Peyer's patch (tissue), 4 donors: ENCODE measurements at regions not wholly inside any gene's neighbourhood (a gene's known extent, or its start where the extent isn't known, plus 50 kb on each side); places are given as distances from the start of the nearest gene placed in this dataset.

Experiments
- POLR2A ChIP-seq, 2 donors: fragments of 450-650 bp; IDR thresholded peaks; one replicate each; pipeline ENCODE4 v1.5.1; 2017; ENCODE audit warnings: antibody characterized with exemption in 2 of 2, mild to moderate bottlenecking in 2 of 2, moderate library complexity in 2 of 2
- TF ChIP-seq, protein P1 (sequence below), 6 experiments: fragments of 450-650 bp in 4 of 6; fragments of 200-600 bp in 2 of 6; sonication (generic) in 1 of 6; IDR thresholded peaks; one replicate each; pipeline ENCODE4 v1.5.1; 2017 to 2019; ENCODE audit warnings: antibody characterized with exemption in 6 of 6, mild to moderate bottlenecking in 3 of 6, moderate library complexity in 1 of 6

DNA sequence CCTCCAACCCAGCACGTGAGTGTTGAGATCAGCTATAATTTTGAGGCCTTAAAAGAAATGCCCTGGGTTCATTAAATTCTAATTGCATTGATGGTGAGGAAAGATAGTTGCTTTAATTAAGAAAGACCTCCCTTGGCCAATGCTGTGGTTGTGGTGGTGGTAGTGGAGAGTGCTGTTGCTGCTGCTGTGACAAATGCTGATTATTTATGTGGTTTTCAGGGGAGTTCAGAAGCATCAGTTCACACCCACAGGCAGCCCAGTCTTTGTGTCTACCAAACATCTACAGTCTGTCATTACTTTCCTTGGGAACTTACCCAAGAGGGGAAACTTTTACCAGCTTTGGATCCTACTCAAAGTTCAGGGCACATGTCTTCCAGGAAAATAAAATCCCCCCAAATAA is 178.4 kb upstream of the PARP11 start:
- TF ChIP-seq, protein P1, sequence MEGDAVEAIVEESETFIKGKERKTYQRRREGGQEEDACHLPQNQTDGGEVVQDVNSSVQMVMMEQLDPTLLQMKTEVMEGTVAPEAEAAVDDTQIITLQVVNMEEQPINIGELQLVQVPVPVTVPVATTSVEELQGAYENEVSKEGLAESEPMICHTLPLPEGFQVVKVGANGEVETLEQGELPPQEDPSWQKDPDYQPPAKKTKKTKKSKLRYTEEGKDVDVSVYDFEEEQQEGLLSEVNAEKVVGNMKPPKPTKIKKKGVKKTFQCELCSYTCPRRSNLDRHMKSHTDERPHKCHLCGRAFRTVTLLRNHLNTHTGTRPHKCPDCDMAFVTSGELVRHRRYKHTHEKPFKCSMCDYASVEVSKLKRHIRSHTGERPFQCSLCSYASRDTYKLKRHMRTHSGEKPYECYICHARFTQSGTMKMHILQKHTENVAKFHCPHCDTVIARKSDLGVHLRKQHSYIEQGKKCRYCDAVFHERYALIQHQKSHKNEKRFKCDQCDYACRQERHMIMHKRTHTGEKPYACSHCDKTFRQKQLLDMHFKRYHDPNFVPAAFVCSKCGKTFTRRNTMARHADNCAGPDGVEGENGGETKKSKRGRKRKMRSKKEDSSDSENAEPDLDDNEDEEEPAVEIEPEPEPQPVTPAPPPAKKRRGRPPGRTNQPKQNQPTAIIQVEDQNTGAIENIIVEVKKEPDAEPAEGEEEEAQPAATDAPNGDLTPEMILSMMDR (IDR thresholded peaks at IDR 0.05), result no peak
- no peak for TF ChIP-seq POLR2A (IDR thresholded peaks at IDR 0.05)
